Neural cell (in vitro differentiated cells): ENCODE measurements at regions not wholly inside any gene's neighbourhood (a gene's known extent, or its start where the extent isn't known, plus 50 kb on each side); places are given as distances from the start of the nearest gene placed in this dataset.

Source experiments
- EP300 ChIP-seq: fragments of 450-650 bp; conservative IDR thresholded peaks from 2 replicates; pipeline ENCODE4 v1.6.1; 2014; ENCODE audit warnings: antibody characterized with exemption, mild to moderate bottlenecking, moderate library complexity; ENCODE audit not compliant: poor library complexity, severe bottlenecking
- EZH2 ChIP-seq: fragments of 200-600, 300-800 bp; shearing (Covaris generic), sonication (generic); IDR thresholded peaks from 2 replicates; pipeline ENCODE4 v1.6.1; 2014; ENCODE audit warnings: antibody characterized with exemption, low read length, borderline replicate concordance, mild to moderate bottlenecking; ENCODE audit not compliant: insufficient read depth, poor library complexity, severe bottlenecking
- TF ChIP-seq, protein P1 (sequence below): fragments of 450-650 bp; IDR thresholded peaks from 2 replicates; pipeline ENCODE4 v1.5.1; 2014; ENCODE audit warnings: antibody characterized with exemption, mild to moderate bottlenecking, moderate library complexity; ENCODE audit not compliant: poor library complexity, severe bottlenecking

DNA sequence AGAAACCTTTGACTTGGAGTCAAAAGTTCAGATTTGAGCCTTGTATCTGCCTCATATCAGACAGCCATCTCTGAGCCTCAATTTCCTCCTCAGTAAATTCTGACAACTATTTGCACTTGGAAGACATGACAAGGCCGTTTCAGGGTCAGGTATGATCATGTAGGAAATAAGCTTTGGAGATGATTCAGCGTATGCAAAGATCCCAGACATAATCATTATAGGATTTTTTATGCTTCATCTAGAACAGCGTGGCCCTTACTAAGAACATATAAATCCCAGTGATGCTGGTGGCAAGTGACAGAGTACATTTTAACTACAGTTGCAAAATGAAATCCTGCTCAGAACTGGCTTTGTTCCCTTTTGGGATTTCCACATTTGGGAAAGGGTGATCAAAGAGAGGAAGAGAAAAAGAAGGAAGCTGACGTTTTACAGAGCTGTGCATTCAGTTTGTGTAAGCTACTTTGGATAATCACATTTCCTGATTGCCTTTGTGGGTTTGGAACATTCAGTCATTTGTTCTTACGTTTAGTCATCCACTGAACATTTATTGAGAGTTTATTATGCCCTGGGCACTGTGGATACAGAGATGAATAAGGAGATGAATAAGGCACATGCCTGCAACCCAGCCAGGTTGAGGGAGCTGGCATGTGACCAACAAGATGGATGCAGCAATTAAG, 81.9 kb upstream of the HEPHL1 start:
- TF ChIP-seq, protein P1, sequence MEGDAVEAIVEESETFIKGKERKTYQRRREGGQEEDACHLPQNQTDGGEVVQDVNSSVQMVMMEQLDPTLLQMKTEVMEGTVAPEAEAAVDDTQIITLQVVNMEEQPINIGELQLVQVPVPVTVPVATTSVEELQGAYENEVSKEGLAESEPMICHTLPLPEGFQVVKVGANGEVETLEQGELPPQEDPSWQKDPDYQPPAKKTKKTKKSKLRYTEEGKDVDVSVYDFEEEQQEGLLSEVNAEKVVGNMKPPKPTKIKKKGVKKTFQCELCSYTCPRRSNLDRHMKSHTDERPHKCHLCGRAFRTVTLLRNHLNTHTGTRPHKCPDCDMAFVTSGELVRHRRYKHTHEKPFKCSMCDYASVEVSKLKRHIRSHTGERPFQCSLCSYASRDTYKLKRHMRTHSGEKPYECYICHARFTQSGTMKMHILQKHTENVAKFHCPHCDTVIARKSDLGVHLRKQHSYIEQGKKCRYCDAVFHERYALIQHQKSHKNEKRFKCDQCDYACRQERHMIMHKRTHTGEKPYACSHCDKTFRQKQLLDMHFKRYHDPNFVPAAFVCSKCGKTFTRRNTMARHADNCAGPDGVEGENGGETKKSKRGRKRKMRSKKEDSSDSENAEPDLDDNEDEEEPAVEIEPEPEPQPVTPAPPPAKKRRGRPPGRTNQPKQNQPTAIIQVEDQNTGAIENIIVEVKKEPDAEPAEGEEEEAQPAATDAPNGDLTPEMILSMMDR, result no peak
- TF ChIP-seq EZH2, result no peak
- no peak for TF ChIP-seq EP300
